RWPE1 (cell line): ENCODE measurements at regions not wholly inside any gene's neighbourhood (a gene's known extent, or its start where the extent isn't known, plus 50 kb on each side); places are given as distances from the start of the nearest gene placed in this dataset.

Source experiments
- CTCF ChIA-PET: fragments of 350-600 bp; sonication (Branson Sonifier 250); formaldehyde crosslinking; extraction: SDS; loops from one replicate; lab custom pipeline; 2021; lab: Yijun Ruan, JAX
- POLR2A ChIA-PET: fragments of 400-600 bp; formaldehyde crosslinking; extraction: SDS; loops from one replicate; lab custom pipeline; 2020; ENCODE audit warnings: antibody characterized with exemption; ENCODE audit not compliant: low non-redundant PET; lab: Yijun Ruan, JAX
- DNase-seq: peaks from one replicate; pipeline ENCODE4 v3.0.0; 2012; ENCODE audit warnings: low spot score
- H3K27ac ChIP-seq: fragments of 450-650 bp; 2 replicates; pipeline ENCODE4 v1.5.1; 2017
- TF ChIP-seq, protein P1 (sequence below): fragments of 450-650 bp; conservative IDR thresholded peaks from 2 replicates; pipeline ENCODE4 v1.5.1; 2017; ENCODE audit warnings: low read depth, mild to moderate bottlenecking

DNA sequence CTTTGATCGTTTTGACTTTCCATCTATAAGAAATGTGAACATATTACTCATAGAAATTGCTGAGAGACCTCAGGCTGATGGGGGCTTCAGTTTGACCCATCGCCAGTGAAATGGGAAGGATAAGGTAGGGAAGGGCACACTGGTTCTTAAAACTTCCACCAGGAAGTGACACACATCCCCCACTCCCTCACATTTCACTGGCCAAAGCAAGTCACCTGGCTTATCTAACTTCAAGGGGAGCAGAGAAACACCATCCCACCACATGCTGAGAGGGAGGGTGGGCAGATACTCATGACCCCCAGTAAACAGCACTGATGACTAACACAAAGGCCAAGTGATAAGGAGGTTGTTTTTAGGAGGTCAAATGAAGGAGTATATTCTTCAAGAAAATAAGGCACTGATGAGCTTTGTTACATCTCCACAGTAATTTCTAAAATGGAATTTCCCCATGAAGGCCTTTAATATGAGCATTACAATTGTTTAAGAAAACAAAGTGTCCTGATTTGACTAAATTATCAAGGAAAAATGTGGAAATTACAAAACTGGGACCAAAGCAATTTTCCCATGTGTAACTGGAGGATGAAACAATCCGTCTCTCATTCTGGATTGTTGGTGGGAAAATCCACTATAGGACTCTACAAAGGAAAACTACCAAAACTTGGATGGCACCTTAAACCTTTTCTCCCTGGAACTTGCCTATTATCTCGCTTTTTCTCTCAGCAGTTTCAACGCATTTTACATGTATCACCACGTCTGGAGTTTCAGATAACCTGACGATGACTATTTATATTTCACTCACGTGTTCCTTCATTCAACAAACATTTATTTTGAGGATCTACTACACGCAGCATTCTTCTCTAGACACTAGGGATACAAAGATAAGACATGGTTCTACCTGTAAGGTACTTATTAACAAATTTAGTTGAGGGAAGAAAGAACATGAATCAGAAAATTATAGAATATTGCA lies 91.8 kb upstream of the EEA1 start:
- no peak for DNase-seq
- POLR2A ChIA-PET, result no interaction called here
- no peak overlapping the region for H3K27ac ChIP-seq
- TF ChIP-seq, protein P1, sequence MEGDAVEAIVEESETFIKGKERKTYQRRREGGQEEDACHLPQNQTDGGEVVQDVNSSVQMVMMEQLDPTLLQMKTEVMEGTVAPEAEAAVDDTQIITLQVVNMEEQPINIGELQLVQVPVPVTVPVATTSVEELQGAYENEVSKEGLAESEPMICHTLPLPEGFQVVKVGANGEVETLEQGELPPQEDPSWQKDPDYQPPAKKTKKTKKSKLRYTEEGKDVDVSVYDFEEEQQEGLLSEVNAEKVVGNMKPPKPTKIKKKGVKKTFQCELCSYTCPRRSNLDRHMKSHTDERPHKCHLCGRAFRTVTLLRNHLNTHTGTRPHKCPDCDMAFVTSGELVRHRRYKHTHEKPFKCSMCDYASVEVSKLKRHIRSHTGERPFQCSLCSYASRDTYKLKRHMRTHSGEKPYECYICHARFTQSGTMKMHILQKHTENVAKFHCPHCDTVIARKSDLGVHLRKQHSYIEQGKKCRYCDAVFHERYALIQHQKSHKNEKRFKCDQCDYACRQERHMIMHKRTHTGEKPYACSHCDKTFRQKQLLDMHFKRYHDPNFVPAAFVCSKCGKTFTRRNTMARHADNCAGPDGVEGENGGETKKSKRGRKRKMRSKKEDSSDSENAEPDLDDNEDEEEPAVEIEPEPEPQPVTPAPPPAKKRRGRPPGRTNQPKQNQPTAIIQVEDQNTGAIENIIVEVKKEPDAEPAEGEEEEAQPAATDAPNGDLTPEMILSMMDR, result no peak
- CTCF ChIA-PET, result no interaction called here

- TF ChIP-seq, protein P1, result no peak
- DNase-seq, result no peak
- no peak overlapping the region for H3K27ac ChIP-seq
- CTCF ChIA-PET, result no interaction called here
- POLR2A ChIA-PET, result no interaction called here
These were observed 93.7 kb upstream of the EEA1 start for GRCh38 chr12:93022603-93023340.

DNA sequence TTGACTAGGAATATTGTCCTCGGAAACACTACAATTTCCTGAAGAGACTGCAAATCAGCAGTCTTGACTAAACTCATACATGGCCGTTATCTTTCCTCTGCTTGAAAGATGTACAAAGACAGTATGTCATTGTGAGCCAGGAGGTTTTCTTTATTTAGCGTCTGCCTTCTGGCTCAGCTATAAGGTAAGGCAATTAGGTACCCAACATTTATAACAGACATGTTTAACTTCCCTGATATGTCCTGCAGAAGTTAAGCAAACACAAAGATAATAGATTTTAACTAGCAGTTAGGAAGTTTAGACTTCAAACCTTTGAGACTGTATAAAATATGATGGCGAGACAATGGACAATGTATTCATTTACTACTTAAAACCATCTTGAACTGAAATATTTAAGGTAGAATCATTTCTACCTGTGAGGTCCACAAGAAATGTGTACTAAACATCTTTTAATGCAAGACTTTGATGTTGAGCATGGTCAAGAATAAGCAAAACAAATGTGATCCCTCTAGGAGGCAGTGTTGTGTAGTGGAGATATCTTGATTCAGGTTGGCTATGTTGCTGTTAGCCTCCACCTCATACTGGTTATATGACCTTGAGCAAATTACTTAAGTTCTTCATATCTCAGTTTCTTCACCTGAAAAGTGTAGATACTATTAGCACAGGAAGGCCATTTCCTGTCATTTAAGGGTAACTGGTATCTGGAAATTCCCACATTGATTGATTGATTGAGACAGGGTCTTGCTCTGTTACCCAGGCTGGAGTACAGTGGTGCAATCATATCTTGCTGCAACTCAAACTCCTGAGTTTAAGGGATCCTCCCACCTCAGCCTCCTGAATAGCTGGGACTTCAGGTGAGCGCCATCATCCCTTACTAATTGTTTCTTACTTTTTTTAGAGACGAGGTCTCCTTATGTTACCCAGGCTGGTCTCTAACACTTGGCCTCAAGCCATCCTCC lies 96.3 kb upstream of the EEA1 start:
- POLR2A ChIA-PET, result no interaction called here

DNA sequence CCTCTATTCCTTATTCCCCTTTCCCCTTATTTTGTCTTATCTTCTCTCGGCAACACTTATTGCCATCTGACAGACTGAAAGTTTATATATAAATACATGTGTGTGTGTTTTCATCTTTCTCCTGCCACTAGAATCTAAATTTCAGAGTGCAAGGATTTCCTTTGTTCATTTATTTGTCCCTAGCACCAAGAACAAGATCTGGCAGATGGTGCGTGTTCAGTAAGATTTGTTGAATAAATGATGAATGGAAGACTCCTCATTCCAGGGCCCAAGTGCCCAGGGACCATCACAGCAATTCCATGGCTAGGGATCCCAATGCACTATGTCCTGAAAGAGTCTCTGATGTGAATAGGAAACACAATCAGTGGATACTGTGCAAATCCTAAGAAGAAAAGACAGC lies 97.9 kb upstream of the EEA1 start:
- TF ChIP-seq, protein P1, result no peak
- ChIA-PET POLR2A (no interaction called here), CTCF (no interaction called here)
- no peak overlapping the region for H3K27ac ChIP-seq
- no peak for DNase-seq

More for the DNA sequence above, 96.3 kb upstream of the EEA1 start:
- DNase-seq, result no peak
- H3K27ac ChIP-seq, result no peak overlapping the region
- CTCF ChIA-PET, result no interaction called here
- TF ChIP-seq, protein P1, result no peak

- TF ChIP-seq, protein P1, result no peak
These were observed 100.0 kb upstream of the EEA1 start for GRCh38 chr12:93029091-93029490.

More at GRCh38 chr12:93029091-93029490, 100.0 kb upstream of the EEA1 start:
- H3K27ac ChIP-seq, result no peak overlapping the region
- CTCF ChIA-PET, result no interaction called here
- DNase-seq, result no peak
- POLR2A ChIA-PET, result no interaction called here
